ENCODE measurements at regions not wholly inside any gene's neighbourhood (a gene's known extent, or its start where the extent isn't known, plus 50 kb on each side); places are given as distances from the start of the nearest gene placed in this dataset.

GRCh38 chr22:22422629-22423112 lies 85.9 kb downstream of the ZNF280B start:
- DNase-seq, result peak; percentile 72

GRCh38 chr22:22423681-22424080 lies 84.9 kb downstream of the ZNF280B start:
- DNase-seq, result no peak

- DNase-seq, result no peak
These were observed 84.2 kb downstream of the ZNF280B start for GRCh38 chr22:22424210-22424800.

- DNase-seq, result no peak
These were observed 83.6 kb downstream of the ZNF280B start for GRCh38 chr22:22424956-22425355.

GRCh38 chr22:22425356-22425755 lies 83.2 kb downstream of the ZNF280B start:
- no peak for DNase-seq

- DNase-seq, result no peak
These were observed 82.5 kb downstream of the ZNF280B start for GRCh38 chr22:22425783-22426624.

- no peak for DNase-seq
These were observed 80.9 kb downstream of the ZNF280B start for GRCh38 chr22:22427542-22428065.

GRCh38 chr22:22428222-22429098 lies 80.1 kb downstream of the ZNF280B start:
- DNase-seq, result no peak

GRCh38 chr22:22429369-22430108 lies 79.0 kb downstream of the ZNF280B start:
- no peak for DNase-seq

GRCh38 chr22:22430111-22430820 lies 78.3 kb downstream of the ZNF280B start:
- no peak for DNase-seq

GRCh38 chr22:22431271-22432220 lies 77.0 kb downstream of the ZNF280B start:
- peak; percentile 72 for DNase-seq

- DNase-seq, result no peak
These were observed 76.1 kb downstream of the ZNF280B start for GRCh38 chr22:22432479-22432878.

GRCh38 chr22:22432937-22433336 lies 75.6 kb downstream of the ZNF280B start:
- DNase-seq, result no peak

GRCh38 chr22:22433770-22434169 lies 74.8 kb downstream of the ZNF280B start:
- DNase-seq, result no peak
